Mesenchymal stem cell (in vitro differentiated cells and primary cell): ENCODE measurements at regions not wholly inside any gene's neighbourhood (a gene's known extent, or its start where the extent isn't known, plus 50 kb on each side); places are given as distances from the start of the nearest gene placed in this dataset.

Source experiments
- DNase-seq: peaks from one replicate; pipeline ENCODE4 v3.0.0-alpha.2; 2013
- H2AFZ ChIP-seq: one replicate; pipeline ENCODE4 v1.6.1; 2013; ENCODE audit warnings: low read depth, mild to moderate bottlenecking, control low read depth, inconsistent platforms, low read length, moderate library complexity
- H2AK5ac ChIP-seq: 2 replicates; pipeline ENCODE4 v1.6.1; 2013; ENCODE audit warnings: low read length, moderate library complexity, mild to moderate bottlenecking, inconsistent platforms; ENCODE audit not compliant: severe bottlenecking
- H2BK120ac ChIP-seq: one replicate; pipeline ENCODE4 v1.6.1; 2013; ENCODE audit warnings: low read depth, mild to moderate bottlenecking, inconsistent platforms, low read length, moderate library complexity
- H2BK12ac ChIP-seq, 2 experiments: one replicate each; pipeline ENCODE4 v1.6.1; 2013; ENCODE audit warnings: inconsistent platforms in 2 of 2, low read length in 2 of 2, mild to moderate bottlenecking in 2 of 2, moderate library complexity in 2 of 2, control low read depth in 1 of 2
- H2BK15ac ChIP-seq: one replicate; pipeline ENCODE4 v1.6.1; 2013; ENCODE audit warnings: mild to moderate bottlenecking, low read depth, inconsistent platforms; ENCODE audit not compliant: poor library complexity, severe bottlenecking
- H2BK5ac ChIP-seq: 2 replicates; pipeline ENCODE4 v1.6.1; 2013; ENCODE audit warnings: low read depth, mild to moderate bottlenecking, low read length, control low read depth, inconsistent platforms; ENCODE audit not compliant: poor library complexity, severe bottlenecking
- H3K14ac ChIP-seq, 2 experiments: one replicate each; pipeline ENCODE4 v1.6.1; 2013; ENCODE audit warnings: inconsistent platforms in 2 of 2, low read length in 2 of 2, control low read depth in 1 of 2, mild to moderate bottlenecking in 1 of 2, moderate library complexity in 1 of 2
- H3K18ac ChIP-seq, 2 experiments: one replicate each; pipeline ENCODE4 v1.6.1; 2013; ENCODE audit warnings: inconsistent platforms in 2 of 2, low read length in 2 of 2, control low read depth in 1 of 2, low read depth in 1 of 2, mild to moderate bottlenecking in 1 of 2
- H3K23ac ChIP-seq, 2 experiments: one replicate each; pipeline ENCODE4 v1.6.1; 2013; ENCODE audit warnings: inconsistent platforms in 2 of 2, low read length in 2 of 2, mild to moderate bottlenecking in 2 of 2, moderate library complexity in 2 of 2, control low read depth in 1 of 2
- H3K27ac ChIP-seq: 2 replicates; pipeline ENCODE4 v1.5.1; 2013; ENCODE audit warnings: mild to moderate bottlenecking, moderate library complexity, low read length, control low read depth, inconsistent platforms; ENCODE audit not compliant: poor library complexity, severe bottlenecking
- H3K27me3 ChIP-seq, 2 experiments: 2 replicates each; pipeline versions ENCODE4 v1.6.1 to v1.7.0; 2013; ENCODE audit warnings: low read length in 2 of 2, mild to moderate bottlenecking in 2 of 2, moderate library complexity in 2 of 2, control low read depth in 1 of 2, inconsistent platforms in 1 of 2; ENCODE audit not compliant: control insufficient read depth in 1 of 2, insufficient read depth in 1 of 2
- H3K36me3 ChIP-seq, 2 experiments: 2 replicates each; pipeline versions ENCODE4 v1.6.1 to v1.7.0; 2013; ENCODE audit warnings: low read length in 2 of 2, control low read depth in 1 of 2, inconsistent platforms in 1 of 2, low read depth in 1 of 2, mild to moderate bottlenecking in 1 of 2; ENCODE audit not compliant: insufficient read depth in 2 of 2, control insufficient read depth in 1 of 2
- H3K4ac ChIP-seq, 2 experiments: one replicate each; pipeline ENCODE4 v1.6.1; 2013; ENCODE audit warnings: inconsistent platforms in 2 of 2, low read length in 2 of 2, mild to moderate bottlenecking in 2 of 2, moderate library complexity in 2 of 2, control low read depth in 1 of 2, low read depth in 1 of 2
- H3K4me1 ChIP-seq: 2 replicates; pipeline ENCODE4 v1.6.1; 2013; ENCODE audit warnings: low read depth, low read length, control low read depth; ENCODE audit not compliant: control insufficient read depth, insufficient read depth
- H3K4me2 ChIP-seq: 2 replicates; pipeline ENCODE4 v1.6.1; 2013; ENCODE audit warnings: low read length, mild to moderate bottlenecking, inconsistent platforms; ENCODE audit not compliant: poor library complexity, severe bottlenecking
- H3K4me3 ChIP-seq, 2 experiments: 2 replicates each; pipeline versions ENCODE4 v1.5.1 to v1.7.0; 2013; ENCODE audit warnings: low read length in 2 of 2, mild to moderate bottlenecking in 2 of 2, control low read depth in 1 of 2, low read depth in 1 of 2; ENCODE audit not compliant: insufficient read depth in 1 of 2
- H3K79me1 ChIP-seq: replicated peaks from 2 replicates; pipeline ENCODE4 v1.6.1; 2013; ENCODE audit warnings: mild to moderate bottlenecking, control low read depth, low read length, inconsistent platforms; ENCODE audit not compliant: poor library complexity, severe bottlenecking
- H3K9ac ChIP-seq: 2 replicates; pipeline ENCODE4 v1.7.0; 2013; ENCODE audit warnings: mild to moderate bottlenecking, low read length, moderate library complexity
- H3K9me3 ChIP-seq: 2 replicates; pipeline ENCODE4 v1.7.0; 2013; ENCODE audit warnings: mild to moderate bottlenecking, low read length; ENCODE audit not compliant: control insufficient read depth
- H4K8ac ChIP-seq: one replicate; pipeline ENCODE4 v1.6.1; 2013; ENCODE audit warnings: inconsistent platforms, mild to moderate bottlenecking, low read length, moderate library complexity
- H4K91ac ChIP-seq: one replicate; pipeline ENCODE4 v1.6.1; 2013; ENCODE audit warnings: mild to moderate bottlenecking, low read length, inconsistent platforms
- WGBS: methylation state at CpG from one replicate; pipeline ENCODE4 v1.1.7; 2013; ENCODE audit warnings: mixed read lengths; 5-methylcytosine and 5-hydroxymethylcytosine counted together

DNA sequence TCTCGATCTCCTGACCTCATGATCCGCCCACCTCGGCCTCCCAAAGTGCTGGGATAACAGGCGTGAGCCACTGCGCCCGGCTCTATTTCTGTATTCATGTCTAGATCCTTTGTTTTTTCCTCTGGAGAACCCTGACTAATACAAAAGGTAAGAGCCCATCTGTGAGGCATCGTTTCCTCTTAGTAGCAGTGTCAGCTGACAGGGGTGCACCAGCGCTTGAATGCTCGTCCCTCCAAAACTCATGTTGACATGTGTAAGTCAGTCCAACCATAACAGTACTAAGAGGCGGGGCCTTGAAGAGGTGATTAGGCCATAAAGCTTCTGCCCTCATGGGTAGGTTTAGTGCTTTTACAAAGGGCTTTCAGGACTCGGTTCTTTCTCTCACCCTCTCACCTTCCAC, 470.1 kb upstream of the B3GAT1 start:
- H3K9ac ChIP-seq, result no peak overlapping the region
- whole genome bisulfite sequencing, result 85% methylated on average over 11 of the region's 11 CpGs
- H3K18ac ChIP-seq, result no peak overlapping the region
- no peak overlapping the region for H2BK5ac ChIP-seq
- H2AFZ ChIP-seq, result no peak overlapping the region
- H3K4ac ChIP-seq, result no peak overlapping the region
- H3K23ac ChIP-seq, result no peak overlapping the region
- H2BK12ac ChIP-seq, result no peak overlapping the region
- H3K27me3 ChIP-seq, result peaks cover 0 to 5% of the 10 kb centered on the region in 2 experiments
- no peak for DNase-seq
- no peak overlapping the region for H2BK15ac ChIP-seq
- H3K9me3 ChIP-seq, result no peaks in the 10 kb centered on the region
- no peak overlapping the region for H3K4me2 ChIP-seq
- no peak overlapping the region for H4K91ac ChIP-seq
- H2BK120ac ChIP-seq, result no peak overlapping the region
- no peak overlapping the region for H2AK5ac ChIP-seq
- H3K36me3 ChIP-seq, result no peaks in the 10 kb centered on the region
- no peaks in the 10 kb centered on the region for H3K79me1 ChIP-seq
- H3K14ac ChIP-seq, result no peak overlapping the region
- no peak overlapping the region for H3K27ac ChIP-seq
- H3K4me3 ChIP-seq, result no peak overlapping the region
- H3K4me1 ChIP-seq, result no peaks in the 10 kb centered on the region
- no peak overlapping the region for H4K8ac ChIP-seq

DNA sequence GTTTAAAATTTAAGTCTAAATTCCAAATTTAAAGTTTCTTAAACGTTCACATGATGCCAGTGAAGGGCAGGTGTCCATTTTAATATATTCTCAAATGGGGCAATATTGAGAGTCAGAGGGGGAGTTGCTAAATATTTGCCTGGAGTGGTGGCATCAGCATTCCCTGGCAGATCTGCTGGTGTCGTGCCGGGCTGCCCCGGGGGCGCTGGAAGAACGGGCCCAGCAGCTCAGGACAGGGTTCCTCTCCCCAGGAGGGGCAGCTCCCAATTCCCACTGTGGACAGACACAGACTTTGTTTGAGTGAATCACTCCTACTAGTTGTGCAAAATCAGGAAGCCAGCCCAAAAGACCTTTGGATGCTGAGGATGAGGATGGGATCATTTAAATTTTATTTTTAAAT, 468.7 kb upstream of the B3GAT1 start:
- Histone ChIP-seq H3K27me3 (peaks cover 0 to 10% of the 10 kb centered on the region in 2 experiments), H3K4ac (no peak overlapping the region), H3K18ac (no peak overlapping the region), H3K27ac (no peak overlapping the region), H2BK12ac (no peak overlapping the region), H3K36me3 (no peaks in the 10 kb centered on the region), H2AK5ac (no peak overlapping the region), H2BK15ac (no peak overlapping the region), H3K9ac (no peak overlapping the region), H3K79me1 (no peaks in the 10 kb centered on the region), H3K4me3 (no peak overlapping the region), H4K91ac (no peak overlapping the region), H3K14ac (no peak overlapping the region), H2BK5ac (no peak overlapping the region), H4K8ac (no peak overlapping the region), H2BK120ac (no peak overlapping the region), H3K23ac (no peak overlapping the region), H3K4me2 (no peak overlapping the region), H3K4me1 (no peaks in the 10 kb centered on the region), H2AFZ (no peak overlapping the region), H3K9me3 (no peaks in the 10 kb centered on the region)
- DNase-seq, result no peak
- WGBS, result 63% methylated on average over 6 of the region's 6 CpGs

DNA sequence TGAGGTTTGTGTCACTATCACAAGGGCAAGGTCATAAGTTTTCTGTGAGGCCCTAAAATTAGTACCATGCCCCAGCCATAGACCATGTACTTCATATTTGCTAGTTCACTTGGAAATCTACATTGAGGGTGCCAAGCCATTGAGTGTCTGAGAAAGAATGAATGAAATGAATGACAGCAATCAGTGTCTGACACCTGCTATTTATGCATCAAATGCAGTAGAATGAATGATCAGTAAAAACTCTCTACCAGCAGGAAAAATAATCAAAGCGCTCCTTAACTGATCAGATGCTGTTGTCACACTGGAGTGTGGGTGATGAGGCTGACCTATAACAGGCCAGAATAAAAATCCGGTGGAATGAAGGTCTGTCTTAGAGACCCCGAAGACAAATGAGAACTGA, 467.9 kb upstream of the B3GAT1 start:
- Histone ChIP-seq H3K79me1 (no peaks in the 10 kb centered on the region), H3K27ac (no peak overlapping the region), H2BK120ac (no peak overlapping the region), H4K91ac (no peak overlapping the region), H3K9ac (no peak overlapping the region), H3K18ac (no peak overlapping the region), H2BK15ac (no peak overlapping the region), H2AFZ (no peak overlapping the region), H3K27me3 (peaks cover 0 to 10% of the 10 kb centered on the region in 2 experiments), H3K36me3 (no peaks in the 10 kb centered on the region), H3K4me1 (no peaks in the 10 kb centered on the region), H2BK5ac (no peak overlapping the region), H2BK12ac (no peak overlapping the region), H4K8ac (no peak overlapping the region), H3K14ac (no peak overlapping the region), H3K9me3 (no peaks in the 10 kb centered on the region), H3K23ac (no peak overlapping the region), H3K4ac (no peak overlapping the region), H2AK5ac (no peak overlapping the region), H3K4me3 (no peak overlapping the region), H3K4me2 (no peak overlapping the region)
- 77% methylated on average over 3 of the region's 3 CpGs for WGBS
- no peak for DNase-seq

DNA sequence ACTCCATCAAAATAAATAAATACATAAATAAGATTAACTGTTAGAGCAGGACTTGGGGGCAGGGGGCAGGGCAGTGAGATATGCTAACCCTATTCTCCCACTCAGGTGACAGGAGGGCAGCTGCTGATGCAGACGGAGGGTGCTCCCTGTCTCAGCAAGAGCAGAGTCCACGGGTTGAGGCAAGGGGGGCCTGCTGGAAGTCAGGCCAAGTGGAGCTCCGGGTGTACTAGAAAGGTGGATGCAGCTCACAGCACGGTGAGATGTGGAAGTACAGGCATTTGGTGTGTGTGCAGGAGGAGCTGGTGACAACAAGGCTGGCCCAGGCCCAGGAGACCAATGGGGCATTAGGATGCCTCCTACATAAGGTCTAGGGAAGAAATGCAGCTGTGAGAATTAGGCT, 467.3 kb upstream of the B3GAT1 start:
- no peak overlapping the region for H3K4ac ChIP-seq
- no peak overlapping the region for H3K9ac ChIP-seq
- no peaks in the 10 kb centered on the region for H3K9me3 ChIP-seq
- H4K8ac ChIP-seq, result no peak overlapping the region
- H2BK5ac ChIP-seq, result no peak overlapping the region
- no peak overlapping the region for H2AFZ ChIP-seq
- H2BK15ac ChIP-seq, result no peak overlapping the region
- no peak overlapping the region for H3K23ac ChIP-seq
- no peak overlapping the region for H3K4me2 ChIP-seq
- no peak overlapping the region for H3K4me3 ChIP-seq
- H3K4me1 ChIP-seq, result no peaks in the 10 kb centered on the region
- no peak overlapping the region for H2BK120ac ChIP-seq
- no peaks in the 10 kb centered on the region for H3K36me3 ChIP-seq
- H3K27ac ChIP-seq, result no peak overlapping the region
- no peak overlapping the region for H3K14ac ChIP-seq
- DNase-seq, result no peak
- peaks cover 0 to 15% of the 10 kb centered on the region in 2 experiments for H3K27me3 ChIP-seq
- no peak overlapping the region for H2AK5ac ChIP-seq
- WGBS, result 58% methylated on average over 4 of the region's 4 CpGs
- H2BK12ac ChIP-seq, result no peak overlapping the region
- no peaks in the 10 kb centered on the region for H3K79me1 ChIP-seq
- no peak overlapping the region for H4K91ac ChIP-seq
- H3K18ac ChIP-seq, result no peak overlapping the region
